Transverse colon (tissue), 4 donors: ENCODE measurements at regions not wholly inside any gene's neighbourhood (a gene's known extent, or its start where the extent isn't known, plus 50 kb on each side); places are given as distances from the start of the nearest gene placed in this dataset.

Source experiments
- DNase-seq: peaks from one replicate; pipeline ENCODE4 v3.0.0-alpha.2; 2019
- H3K27ac ChIP-seq, 4 donors: fragments of 200-600 bp; sonication (generic); 2 replicates each; pipeline ENCODE4 v1.5.1; 2016 to 2018; ENCODE audit warnings: inconsistent platforms in 4 of 4
- H3K27me3 ChIP-seq: fragments of 200-600 bp; sonication (generic); 2 replicates; pipeline ENCODE4 v1.5.1; 2017; ENCODE audit warnings: inconsistent platforms
- H3K36me3 ChIP-seq, 4 donors: fragments of 200-600 bp; sonication (generic); 2 replicates each; pipeline ENCODE4 v1.5.1; 2017 to 2019; ENCODE audit warnings: inconsistent platforms in 4 of 4
- H3K4me1 ChIP-seq, 4 donors: fragments of 200-600 bp; sonication (generic); 2 replicates each; pipeline ENCODE4 v1.5.1; 2017 to 2020; ENCODE audit warnings: inconsistent platforms in 4 of 4
- H3K4me3 ChIP-seq, 4 donors: fragments of 200-600 bp; sonication (generic); 1 replicate in 1 of 4; 2 replicates in 3 of 4; pipeline versions ENCODE4 v1.5.1 to v1.6.1; 2017 to 2019; ENCODE audit warnings: inconsistent platforms in 4 of 4
- H3K9me3 ChIP-seq, 2 donors: fragments of 200-600 bp; sonication (generic); 2 replicates each; pipeline ENCODE4 v1.5.1; 2017 to 2019; ENCODE audit warnings: inconsistent platforms in 2 of 2
- EP300 ChIP-seq: sonication (generic); formaldehyde crosslinking; IDR thresholded peaks from one replicate; pipeline ENCODE4 v1.6.1; 2017; ENCODE audit warnings: antibody characterized with exemption, low read depth
- POLR2A ChIP-seq: fragments of 450-650 bp; IDR thresholded peaks from one replicate; pipeline ENCODE4 v1.6.1; 2016; ENCODE audit warnings: antibody characterized with exemption, mild to moderate bottlenecking, moderate library complexity
- POLR2AphosphoS5 ChIP-seq, 3 donors: sonication (generic); formaldehyde crosslinking; IDR thresholded peaks; one replicate each; pipeline ENCODE4 v1.6.1; 2016; ENCODE audit warnings: antibody characterized with exemption in 3 of 3
- WGBS, 2 donors: methylation state at CpG; one replicate each; pipeline ENCODE4 v1.1.5; 2018; ENCODE audit warnings: low coverage in 1 of 2; 5-methylcytosine and 5-hydroxymethylcytosine counted together
- in situ Hi-C, 4 donors: fragments of 200-750 bp; cut with MboI; loops; one replicate each; pipeline versions ENCODE4 v1.15.0 to v1.15.1; 2017; ENCODE audit warnings: low sequenced_read_pairs in 3 of 4, low pct_ligation_motif_present in 1 of 4, low pct_unique_long_range_greater_than_20kb in 1 of 4
- intact Hi-C: fragments of 100-400 bp; cut with DNase I; formaldehyde crosslinking; loops from one replicate; pipeline ENCODE4 v1.15.1; 2023; ENCODE audit warnings: low total_unique reads
- TF ChIP-seq, protein P1 (sequence below), 5 experiments: fragments of 200-600 bp in 3 of 5; fragments of 450-650 bp in 2 of 5; sonication (generic) in 3 of 5; IDR thresholded peaks; 1 replicate in 2 of 5; 2 replicates in 3 of 5; pipeline ENCODE4 v1.5.1; 2016 to 2017; ENCODE audit warnings: antibody characterized with exemption in 5 of 5, inconsistent platforms in 3 of 5, mild to moderate bottlenecking in 2 of 5, moderate library complexity in 1 of 5

DNA sequence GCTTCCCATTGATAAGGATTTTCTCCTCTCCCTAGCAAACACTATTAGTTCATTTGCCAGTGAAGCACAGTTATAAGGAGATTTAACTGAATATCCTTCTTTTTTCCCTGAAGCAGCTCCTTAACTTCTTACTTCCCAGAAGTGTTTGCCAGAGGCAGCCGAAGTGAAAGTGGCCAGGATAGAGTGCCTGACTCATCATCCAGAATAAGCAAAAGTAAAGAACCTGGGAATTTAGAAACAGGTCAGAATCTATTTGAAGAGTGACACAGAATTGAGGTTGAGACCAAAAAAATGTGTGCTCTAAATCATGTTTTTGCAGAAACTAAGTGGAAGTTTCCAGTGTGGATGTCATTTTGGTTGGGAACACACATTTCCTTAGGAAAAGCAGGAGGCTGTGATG lies 249.6 kb upstream of the VWC2 start:
- TF ChIP-seq, protein P1, sequence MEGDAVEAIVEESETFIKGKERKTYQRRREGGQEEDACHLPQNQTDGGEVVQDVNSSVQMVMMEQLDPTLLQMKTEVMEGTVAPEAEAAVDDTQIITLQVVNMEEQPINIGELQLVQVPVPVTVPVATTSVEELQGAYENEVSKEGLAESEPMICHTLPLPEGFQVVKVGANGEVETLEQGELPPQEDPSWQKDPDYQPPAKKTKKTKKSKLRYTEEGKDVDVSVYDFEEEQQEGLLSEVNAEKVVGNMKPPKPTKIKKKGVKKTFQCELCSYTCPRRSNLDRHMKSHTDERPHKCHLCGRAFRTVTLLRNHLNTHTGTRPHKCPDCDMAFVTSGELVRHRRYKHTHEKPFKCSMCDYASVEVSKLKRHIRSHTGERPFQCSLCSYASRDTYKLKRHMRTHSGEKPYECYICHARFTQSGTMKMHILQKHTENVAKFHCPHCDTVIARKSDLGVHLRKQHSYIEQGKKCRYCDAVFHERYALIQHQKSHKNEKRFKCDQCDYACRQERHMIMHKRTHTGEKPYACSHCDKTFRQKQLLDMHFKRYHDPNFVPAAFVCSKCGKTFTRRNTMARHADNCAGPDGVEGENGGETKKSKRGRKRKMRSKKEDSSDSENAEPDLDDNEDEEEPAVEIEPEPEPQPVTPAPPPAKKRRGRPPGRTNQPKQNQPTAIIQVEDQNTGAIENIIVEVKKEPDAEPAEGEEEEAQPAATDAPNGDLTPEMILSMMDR (IDR thresholded peaks at IDR 0.05) = no peak
- TF ChIP-seq POLR2A (no peak), POLR2AphosphoS5 (IDR thresholded peaks at IDR 0.05) (no peak), EP300 (no peak)
- H3K4me3 ChIP-seq = no peak overlapping the region
- DNase-seq = no peak
- intact Hi-C loops (no loop called here), in situ Hi-C loops (no loop called here)
- H3K27me3 ChIP-seq = no peaks in the 10 kb centered on the region
- WGBS, 2 donors = 74 to 89% methylated on average over 1 of the region's 1 CpG
- no peak overlapping the region for H3K27ac ChIP-seq
- no peaks in the 10 kb centered on the region for H3K36me3 ChIP-seq
- H3K9me3 ChIP-seq = no peaks in the 10 kb centered on the region
- no peaks in the 10 kb centered on the region for H3K4me1 ChIP-seq

- Histone ChIP-seq H3K27ac (no peak overlapping the region), H3K27me3 (no peaks in the 10 kb centered on the region), H3K36me3 (no peaks in the 10 kb centered on the region), H3K9me3 (no peaks in the 10 kb centered on the region), H3K4me1 (no peaks in the 10 kb centered on the region), H3K4me3 (no peak overlapping the region)
- intact Hi-C loops (no loop called here), in situ Hi-C loops (no loop called here)
- TF ChIP-seq, protein P1 (IDR thresholded peaks at IDR 0.05) = no peak
- TF ChIP-seq POLR2A (no peak), EP300 (no peak), POLR2AphosphoS5 (IDR thresholded peaks at IDR 0.05) (no peak)
- DNase-seq = no peak
- 62 to 86% methylated on average over 1 of the region's 1 CpG for WGBS, 2 donors
Observed at GRCh38 chr7:49527182-49527581, 246.3 kb upstream of the VWC2 start.

- no peak overlapping the region for H3K4me3 ChIP-seq
- intact Hi-C loops (no loop called here), in situ Hi-C loops (no loop called here)
- peaks cover 0 to 3% of the 10 kb centered on the region in 2 donors for H3K9me3 ChIP-seq
- H3K4me1 ChIP-seq = no peaks in the 10 kb centered on the region
- H3K36me3 ChIP-seq = no peaks in the 10 kb centered on the region
- TF ChIP-seq, protein P1 (IDR thresholded peaks at IDR 0.05) = no peak
- TF ChIP-seq POLR2AphosphoS5 (IDR thresholded peaks at IDR 0.05) (no peak), POLR2A (no peak), EP300 (no peak)
- H3K27ac ChIP-seq = no peak overlapping the region
- WGBS, 2 donors = 54 to 76% methylated on average over 1 of the region's 1 CpG
- no peaks in the 10 kb centered on the region for H3K27me3 ChIP-seq
- DNase-seq = no peak
Observed at GRCh38 chr7:49530481-49530880, 243.0 kb upstream of the VWC2 start.

DNA sequence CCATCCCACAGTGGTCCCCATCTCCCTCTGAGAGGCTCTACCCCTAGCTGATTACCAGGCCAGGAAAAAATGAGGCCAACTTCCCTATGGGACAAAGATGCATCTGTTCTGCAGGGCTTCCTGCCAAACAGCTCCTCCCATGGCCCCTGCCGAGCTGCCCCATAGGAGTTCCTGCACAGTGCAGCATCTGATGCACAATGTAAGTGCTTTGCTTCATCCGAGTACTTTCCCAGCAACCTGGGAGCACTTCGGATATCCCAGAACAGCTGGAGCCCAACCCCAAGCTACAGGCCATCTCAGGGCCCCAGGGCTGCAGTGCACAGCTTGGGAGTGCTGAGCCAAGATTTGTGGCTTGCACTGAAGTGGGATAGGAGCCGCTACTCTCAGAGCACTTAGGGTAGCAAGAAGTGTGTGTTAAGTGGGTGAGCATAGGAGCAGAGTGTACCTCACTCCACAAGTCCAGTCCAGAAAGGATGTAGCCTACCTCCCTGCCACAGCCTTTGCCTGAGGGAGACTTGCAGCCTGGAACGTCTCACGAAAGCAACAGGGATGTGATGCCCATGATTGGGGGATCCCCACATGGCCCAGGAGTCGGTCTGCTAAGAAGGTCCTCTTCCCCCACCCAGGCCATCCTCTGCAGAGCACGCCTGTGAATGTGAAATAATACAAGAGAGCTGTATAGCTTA lies 209.6 kb upstream of the VWC2 start:
- in situ Hi-C loops (no loop called here), intact Hi-C loops (no loop called here)
- Histone ChIP-seq H3K9me3 (no peaks in the 10 kb centered on the region), H3K27me3 (no peaks in the 10 kb centered on the region), H3K4me1 (no peaks in the 10 kb centered on the region), H3K27ac (no peak overlapping the region), H3K36me3 (no peaks in the 10 kb centered on the region), H3K4me3 (no peak overlapping the region)
- no peak for DNase-seq
- TF ChIP-seq POLR2AphosphoS5 (IDR thresholded peaks at IDR 0.05) (no peak), POLR2A (no peak)
- TF ChIP-seq, protein P1 (IDR thresholded peaks at IDR 0.05) = no peak
- WGBS, 2 donors = 81% methylated on average over 8 of the region's 8 CpGs; no CpG with 5 or more reads in 1 of the 2 donors
